Prostate gland (tissue), 2 donors: ENCODE measurements at regions not wholly inside any gene's neighbourhood (a gene's known extent, or its start where the extent isn't known, plus 50 kb on each side); places are given as distances from the start of the nearest gene placed in this dataset.

Experiments
- CTCF ChIP-seq, 4 experiments: fragments of 200-600 bp in 2 of 4; fragments of 450-650 bp in 2 of 4; sonication (generic) in 2 of 4; IDR thresholded peaks; 1 replicate in 3 of 4; 2 replicates in 1 of 4; pipeline ENCODE4 v1.5.1; 2016 to 2019; ENCODE audit warnings: antibody characterized with exemption in 4 of 4, mild to moderate bottlenecking in 2 of 4, moderate library complexity in 2 of 4
- POLR2A ChIP-seq: fragments of 450-650 bp; IDR thresholded peaks from one replicate; pipeline ENCODE4 v1.6.1; 2016; ENCODE audit warnings: antibody characterized with exemption, mild to moderate bottlenecking
- POLR2AphosphoS5 ChIP-seq: sonication (generic); formaldehyde crosslinking; IDR thresholded peaks from one replicate; pipeline ENCODE4 v1.6.1; 2017; ENCODE audit warnings: antibody characterized with exemption

GRCh38 chr18:24974431-24974830, 377.5 kb downstream of the ZNF521 start:
- TF ChIP-seq POLR2AphosphoS5, result no peak
- TF ChIP-seq CTCF (IDR thresholded peaks at IDR 0.05), result no peak
- TF ChIP-seq POLR2A, result no peak
